ENCODE measurements at regions not wholly inside any gene's neighbourhood (a gene's known extent, or its start where the extent isn't known, plus 50 kb on each side); places are given as distances from the start of the nearest gene placed in this dataset.

GRCh38 chr4:134798573-134798972 is 597.0 kb upstream of the PABPC4L start:
- TF ChIP-seq, protein P1, sequence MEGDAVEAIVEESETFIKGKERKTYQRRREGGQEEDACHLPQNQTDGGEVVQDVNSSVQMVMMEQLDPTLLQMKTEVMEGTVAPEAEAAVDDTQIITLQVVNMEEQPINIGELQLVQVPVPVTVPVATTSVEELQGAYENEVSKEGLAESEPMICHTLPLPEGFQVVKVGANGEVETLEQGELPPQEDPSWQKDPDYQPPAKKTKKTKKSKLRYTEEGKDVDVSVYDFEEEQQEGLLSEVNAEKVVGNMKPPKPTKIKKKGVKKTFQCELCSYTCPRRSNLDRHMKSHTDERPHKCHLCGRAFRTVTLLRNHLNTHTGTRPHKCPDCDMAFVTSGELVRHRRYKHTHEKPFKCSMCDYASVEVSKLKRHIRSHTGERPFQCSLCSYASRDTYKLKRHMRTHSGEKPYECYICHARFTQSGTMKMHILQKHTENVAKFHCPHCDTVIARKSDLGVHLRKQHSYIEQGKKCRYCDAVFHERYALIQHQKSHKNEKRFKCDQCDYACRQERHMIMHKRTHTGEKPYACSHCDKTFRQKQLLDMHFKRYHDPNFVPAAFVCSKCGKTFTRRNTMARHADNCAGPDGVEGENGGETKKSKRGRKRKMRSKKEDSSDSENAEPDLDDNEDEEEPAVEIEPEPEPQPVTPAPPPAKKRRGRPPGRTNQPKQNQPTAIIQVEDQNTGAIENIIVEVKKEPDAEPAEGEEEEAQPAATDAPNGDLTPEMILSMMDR (conservative IDR thresholded peaks at IDR 0.05): no peak
- no peak for TF ChIP-seq ZFX (IDR thresholded peaks at IDR 0.05)
